Erythroblast (primary cell): ENCODE measurements at regions not wholly inside any gene's neighbourhood (a gene's known extent, or its start where the extent isn't known, plus 50 kb on each side); places are given as distances from the start of the nearest gene placed in this dataset.

Experiments used
- DNase-seq, 2 experiments: peaks; one replicate each; lab custom pipeline; 2025; lab: John Stamatoyannopoulos, UW
- GATA1 ChIP-seq: IDR thresholded peaks from 2 replicates; pipeline ENCODE4 v1.6.1; 2011; ENCODE audit warnings: low read depth, mild to moderate bottlenecking, control low read depth, low read length, moderate library complexity
- POLR2A ChIP-seq: IDR thresholded peaks from 2 replicates; pipeline ENCODE4 v1.6.1; 2011; ENCODE audit warnings: mild to moderate bottlenecking, low read length

- TF ChIP-seq POLR2A (no peak), GATA1 (no peak)
- no peak for DNase-seq
Measured at GRCh38 chr3:59456852-59457485, 407.1 kb upstream of the CFAP20DC start.

DNA sequence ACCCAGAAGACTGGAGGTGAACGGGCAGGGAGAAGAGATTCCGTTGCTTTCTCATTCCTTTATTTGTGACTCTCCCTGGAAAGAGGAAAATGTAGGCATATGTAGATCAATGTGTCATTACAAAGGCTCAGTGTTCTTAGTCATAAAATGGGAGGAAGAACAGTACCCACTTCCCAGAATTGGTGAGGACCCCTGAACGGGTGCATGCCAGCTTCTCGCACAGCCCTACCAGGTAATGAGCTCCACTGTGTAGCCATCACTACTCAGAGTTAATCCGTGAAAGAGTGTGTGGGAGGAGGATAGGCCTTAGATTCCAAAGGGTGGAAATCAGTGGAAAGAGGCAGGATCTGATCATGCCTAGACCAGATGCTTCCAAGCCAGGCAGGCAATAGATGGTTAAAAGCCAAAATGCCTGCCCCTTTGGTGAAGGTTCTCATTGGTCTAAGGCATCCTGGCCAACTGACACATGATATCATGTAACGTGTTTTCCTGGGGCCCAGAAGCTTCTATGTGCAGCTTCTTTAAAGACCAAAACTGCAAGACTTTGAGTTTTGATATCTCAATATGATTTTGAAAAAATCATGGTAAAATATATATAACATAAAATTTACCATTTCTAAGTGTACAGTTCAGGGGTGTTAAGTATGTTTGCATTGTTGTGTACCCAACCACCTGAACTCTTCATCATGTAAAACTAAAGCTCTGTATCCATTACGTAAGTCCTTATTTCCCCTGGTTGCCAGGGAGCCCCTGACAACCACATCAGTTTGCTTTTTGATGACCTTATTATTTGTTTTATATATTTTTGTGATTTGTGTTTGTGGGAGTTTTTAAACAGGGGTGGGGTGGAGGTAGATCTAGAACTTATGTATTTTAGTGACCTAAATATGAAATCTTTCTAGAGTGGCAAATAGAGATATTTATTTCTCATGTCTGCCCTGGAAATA lies 402.2 kb upstream of the CFAP20DC start:
- no peak for DNase-seq
- TF ChIP-seq GATA1 (no peak), POLR2A (no peak)

DNA sequence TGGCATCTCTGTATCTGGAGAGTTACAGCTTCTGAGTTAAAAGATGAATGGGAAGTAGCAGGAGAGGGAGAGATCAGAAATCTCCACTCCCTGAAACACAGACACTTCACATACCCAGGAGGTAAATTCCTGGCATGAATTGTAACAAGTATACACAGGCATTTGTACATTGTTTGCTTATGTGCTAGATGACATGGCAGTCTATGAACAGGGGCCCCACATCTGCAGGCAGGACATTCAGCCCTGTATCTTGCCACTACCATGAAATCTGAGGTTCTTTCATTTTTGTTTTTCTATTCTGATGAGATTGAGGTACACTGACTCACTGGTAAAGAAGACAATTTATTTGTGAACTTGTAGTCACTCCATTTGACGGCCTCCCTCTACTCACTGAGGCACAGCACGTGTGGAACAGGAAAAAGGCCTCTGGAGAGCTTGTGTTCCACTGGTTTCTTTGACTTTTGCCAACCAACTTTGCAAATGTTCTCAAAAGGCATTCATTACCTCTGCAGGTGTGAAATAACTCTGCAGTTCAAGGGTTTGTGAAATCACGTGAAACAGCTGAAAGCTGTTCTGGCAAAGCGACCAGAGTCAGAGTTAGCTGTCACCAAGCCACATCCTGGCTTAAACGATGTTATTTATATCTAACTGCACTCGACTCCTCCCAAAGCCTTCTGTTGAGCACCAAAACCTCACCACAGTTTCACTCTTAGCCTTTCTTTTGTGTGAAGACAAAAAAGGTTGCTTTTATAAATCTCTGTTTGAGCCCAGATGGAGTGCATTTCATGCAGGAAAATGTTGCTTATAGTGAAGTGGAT lies 401.3 kb upstream of the CFAP20DC start:
- no peak for DNase-seq

GRCh38 chr3:59450437-59450836 lies 400.6 kb upstream of the CFAP20DC start:
- TF ChIP-seq GATA1 (no peak), POLR2A (no peak)
- DNase-seq = no peak

More for the DNA sequence above, 401.3 kb upstream of the CFAP20DC start:
- no peak for TF ChIP-seq GATA1
- no peak for TF ChIP-seq POLR2A

- no peak for TF ChIP-seq GATA1
- TF ChIP-seq POLR2A = no peak
- no peak for DNase-seq
Measured at GRCh38 chr3:59446775-59447465, 397.1 kb upstream of the CFAP20DC start.

DNA sequence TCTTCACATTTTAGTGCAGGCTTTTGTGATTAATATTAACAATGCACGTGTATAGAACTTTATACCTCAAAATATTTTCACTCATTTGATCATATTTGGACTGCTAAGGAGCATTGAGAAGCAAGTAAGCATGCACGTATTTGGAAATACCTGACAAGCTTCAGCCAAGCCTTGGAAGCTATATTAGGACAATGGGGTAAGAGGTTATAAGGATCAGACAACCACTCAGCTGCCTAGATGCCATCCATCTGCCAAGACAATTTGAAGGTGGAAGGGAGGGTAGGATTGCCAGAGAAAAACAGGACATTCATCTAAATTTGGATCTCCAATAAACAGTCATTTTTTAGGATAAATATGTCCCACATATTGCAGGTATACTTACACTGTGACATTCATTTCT lies 394.9 kb upstream of the CFAP20DC start:
- TF ChIP-seq POLR2A (no peak), GATA1 (no peak)
- DNase-seq = no peak

- TF ChIP-seq POLR2A = no peak
- no peak for TF ChIP-seq GATA1
- DNase-seq = no peak
Measured at GRCh38 chr3:59444294-59444671, 394.5 kb upstream of the CFAP20DC start.

GRCh38 chr3:59443618-59444293 lies 393.9 kb upstream of the CFAP20DC start:
- DNase-seq = no peak

DNA sequence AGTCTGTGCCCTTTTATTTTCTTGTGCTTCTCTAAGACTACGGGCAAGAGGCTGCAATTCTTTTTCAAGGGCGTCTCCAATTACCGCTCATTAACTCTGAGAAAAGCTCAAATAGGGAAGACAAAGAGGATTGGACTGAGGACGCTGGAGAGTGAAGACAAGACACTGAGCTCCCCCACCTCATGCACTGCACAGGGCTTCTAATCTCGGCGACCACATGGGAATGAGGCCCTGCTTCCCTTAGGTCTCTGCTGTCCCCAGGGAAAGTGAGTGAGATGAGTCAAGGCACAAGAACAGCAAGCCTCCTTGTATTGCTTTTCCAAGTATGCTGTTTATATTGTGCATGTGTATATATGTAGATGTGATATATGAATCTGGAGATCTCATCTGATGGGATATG lies 392.2 kb upstream of the CFAP20DC start:
- DNase-seq = no peak
- TF ChIP-seq POLR2A = no peak
- no peak for TF ChIP-seq GATA1

More at GRCh38 chr3:59443618-59444293, 393.9 kb upstream of the CFAP20DC start:
- no peak for TF ChIP-seq POLR2A
- TF ChIP-seq GATA1 = no peak

GRCh38 chr3:59440285-59441028 lies 390.6 kb upstream of the CFAP20DC start:
- TF ChIP-seq POLR2A (no peak), GATA1 (no peak)
- no peak for DNase-seq

- no peak for DNase-seq
- TF ChIP-seq GATA1 = no peak
- no peak for TF ChIP-seq POLR2A
Measured at GRCh38 chr3:59438492-59438891, 388.7 kb upstream of the CFAP20DC start.
